WTC11 (cell line): ENCODE measurements at regions not wholly inside any gene's neighbourhood (a gene's known extent, or its start where the extent isn't known, plus 50 kb on each side); places are given as distances from the start of the nearest gene placed in this dataset.
"Not testable (repeated sequence)": the region's sequence is repeated elsewhere in the genome, so short reads cannot be mapped to it uniquely, and the experiment has no call there.

Experiments used
- ATAC-seq: fragments of 200-7000 bp; cut with Tn5 transposase; 2 replicates; pipeline ENCODE4 v1.10.0; 2021; ENCODE audit warnings: mild to moderate bottlenecking, moderate library complexity
- CTCF ChIA-PET: fragments of 300-600 bp; sonication (Branson Sonifier 250); formaldehyde crosslinking; loops from one replicate; lab custom pipeline; 2021; ENCODE audit warnings: antibody characterized with exemption; lab: Charles Lee
- POLR2A ChIA-PET: fragments of 350-600 bp; sonication (Branson Sonifier 250); formaldehyde crosslinking; loops from one replicate; lab custom pipeline; 2021; ENCODE audit warnings: antibody characterized with exemption; lab: Charles Lee
- DNase-seq: peaks from one replicate; pipeline ENCODE4 v3.0.0; 2021; ENCODE audit warnings: low spot score
- H3K27ac Mint-ChIP-seq: 2 replicates; pipeline ENCODE4 v1.8.0; 2021; ENCODE audit warnings: mixed read lengths
- H3K27me3 Mint-ChIP-seq: 2 replicates; pipeline ENCODE4 v1.8.0; 2021; ENCODE audit warnings: low read depth, mild to moderate bottlenecking, moderate library complexity, mixed read lengths
- H3K36me3 Mint-ChIP-seq: 2 replicates; pipeline ENCODE4 v1.8.0; 2021; ENCODE audit warnings: mixed read lengths
- H3K4me1 Mint-ChIP-seq: 2 replicates; pipeline ENCODE4 v1.8.0; 2022; ENCODE audit warnings: mixed read lengths
- H3K4me3 Mint-ChIP-seq: 2 replicates; pipeline ENCODE4 v1.8.0; 2021; ENCODE audit warnings: mild to moderate bottlenecking, moderate library complexity, mixed read lengths
- H3K9me3 Mint-ChIP-seq: 2 replicates; pipeline ENCODE4 v1.8.0; 2021; ENCODE audit warnings: mixed read lengths
- CREB1 ChIP-seq: sonication (generic); formaldehyde crosslinking; IDR thresholded peaks from 2 replicates; pipeline ENCODE4 v1.8.0; 2023; ENCODE audit warnings: mild to moderate bottlenecking, missing genetic modification reagents
- FOXK1 ChIP-seq: sonication (generic); formaldehyde crosslinking; IDR thresholded peaks from 2 replicates; pipeline ENCODE4 v1.8.0; 2022; ENCODE audit warnings: mild to moderate bottlenecking, moderate library complexity, missing genetic modification reagents
- GABPB1 ChIP-seq: sonication (generic); formaldehyde crosslinking; IDR thresholded peaks from 2 replicates; pipeline ENCODE4 v1.8.1; 2023; ENCODE audit warnings: mild to moderate bottlenecking, missing genetic modification reagents
- GTF2I ChIP-seq: fragments of 250-450 bp; sonication (Bioruptor Pico); conservative IDR thresholded peaks from 2 replicates; pipeline ENCODE4 v1.4.0; 2021; ENCODE audit warnings: mild to moderate bottlenecking
- HMGA2 ChIP-seq: fragments of 250-450 bp; sonication (Bioruptor Pico); IDR thresholded peaks from 2 replicates; pipeline ENCODE4 v1.4.0; 2021; ENCODE audit warnings: mild to moderate bottlenecking, moderate library complexity
- KAT7 ChIP-seq: sonication (generic); formaldehyde crosslinking; IDR thresholded peaks from 2 replicates; pipeline ENCODE4 v1.8.1; 2023; ENCODE audit warnings: missing genetic modification reagents, mild to moderate bottlenecking, borderline replicate concordance
- OVOL2 ChIP-seq: fragments of 250-450 bp; sonication (Bioruptor Pico); IDR thresholded peaks from 2 replicates; pipeline ENCODE4 v1.9.0; 2021; ENCODE audit warnings: mild to moderate bottlenecking, borderline replicate concordance
- STAT6 ChIP-seq: sonication (generic); formaldehyde crosslinking; conservative IDR thresholded peaks from 2 replicates; pipeline ENCODE4 v1.8.1; 2023; ENCODE audit warnings: mild to moderate bottlenecking, low read depth, missing genetic modification reagents, moderate library complexity
- ZBTB21 ChIP-seq: sonication (generic); formaldehyde crosslinking; IDR thresholded peaks from 2 replicates; pipeline ENCODE4 v1.8.1; 2023; ENCODE audit warnings: mild to moderate bottlenecking, missing genetic modification reagents, borderline replicate concordance
- ZNF138 ChIP-seq: sonication (generic); formaldehyde crosslinking; conservative IDR thresholded peaks from 2 replicates; pipeline ENCODE4 v1.8.1; 2022; ENCODE audit warnings: mild to moderate bottlenecking, moderate library complexity, missing genetic modification reagents
- ZNF232 ChIP-seq: sonication (generic); formaldehyde crosslinking; IDR thresholded peaks from 2 replicates; pipeline ENCODE4 v1.8.0; 2022; ENCODE audit warnings: mild to moderate bottlenecking, missing genetic modification reagents
- ZNF671 ChIP-seq: fragments of 250-450 bp; sonication (Bioruptor Pico); IDR thresholded peaks from 2 replicates; pipeline ENCODE4 v1.8.0; 2021; ENCODE audit warnings: mild to moderate bottlenecking
- TF ChIP-seq, protein P1 (sequence below): fragments of 250-450 bp; sonication (Bioruptor Pico); IDR thresholded peaks from 2 replicates; pipeline ENCODE4 v1.9.0; 2021; ENCODE audit warnings: mild to moderate bottlenecking
- TF ChIP-seq, protein P2 (sequence below): sonication (generic); formaldehyde crosslinking; IDR thresholded peaks from 2 replicates; pipeline ENCODE4 v1.8.1; 2023; ENCODE audit warnings: mild to moderate bottlenecking, missing genetic modification reagents
- TF ChIP-seq, protein P3 (sequence below): fragments of 250-450 bp; sonication (Bioruptor Pico); IDR thresholded peaks from 2 replicates; pipeline ENCODE4 v2.1.2; 2022; ENCODE audit warnings: mild to moderate bottlenecking, moderate library complexity
- TF ChIP-seq, protein P4 (sequence below): sonication (generic); formaldehyde crosslinking; IDR thresholded peaks from 2 replicates; pipeline ENCODE4 v1.8.1; 2022; ENCODE audit warnings: mild to moderate bottlenecking, moderate library complexity, missing genetic modification reagents
- TF ChIP-seq, protein P5 (sequence below): sonication (generic); formaldehyde crosslinking; IDR thresholded peaks from 2 replicates; pipeline ENCODE4 v1.8.0; 2022; ENCODE audit warnings: mild to moderate bottlenecking, missing genetic modification reagents
- TF ChIP-seq, protein P6 (sequence below): fragments of 250-450 bp; sonication (Bioruptor Pico); IDR thresholded peaks from 2 replicates; pipeline ENCODE4 v1.8.0; 2021; ENCODE audit warnings: mild to moderate bottlenecking

- DNase-seq = no peak
- no peak for TF ChIP-seq GABPB1
- no peak for TF ChIP-seq HMGA2 (CRISPR knock-in tag)
- no peak for TF ChIP-seq KAT7 (CRISPR knock-in tag)
- TF ChIP-seq STAT6 (CRISPR knock-in tag) = no peak
- no peak for TF ChIP-seq ZNF138 (CRISPR knock-in tag)
- TF ChIP-seq, protein P1, sequence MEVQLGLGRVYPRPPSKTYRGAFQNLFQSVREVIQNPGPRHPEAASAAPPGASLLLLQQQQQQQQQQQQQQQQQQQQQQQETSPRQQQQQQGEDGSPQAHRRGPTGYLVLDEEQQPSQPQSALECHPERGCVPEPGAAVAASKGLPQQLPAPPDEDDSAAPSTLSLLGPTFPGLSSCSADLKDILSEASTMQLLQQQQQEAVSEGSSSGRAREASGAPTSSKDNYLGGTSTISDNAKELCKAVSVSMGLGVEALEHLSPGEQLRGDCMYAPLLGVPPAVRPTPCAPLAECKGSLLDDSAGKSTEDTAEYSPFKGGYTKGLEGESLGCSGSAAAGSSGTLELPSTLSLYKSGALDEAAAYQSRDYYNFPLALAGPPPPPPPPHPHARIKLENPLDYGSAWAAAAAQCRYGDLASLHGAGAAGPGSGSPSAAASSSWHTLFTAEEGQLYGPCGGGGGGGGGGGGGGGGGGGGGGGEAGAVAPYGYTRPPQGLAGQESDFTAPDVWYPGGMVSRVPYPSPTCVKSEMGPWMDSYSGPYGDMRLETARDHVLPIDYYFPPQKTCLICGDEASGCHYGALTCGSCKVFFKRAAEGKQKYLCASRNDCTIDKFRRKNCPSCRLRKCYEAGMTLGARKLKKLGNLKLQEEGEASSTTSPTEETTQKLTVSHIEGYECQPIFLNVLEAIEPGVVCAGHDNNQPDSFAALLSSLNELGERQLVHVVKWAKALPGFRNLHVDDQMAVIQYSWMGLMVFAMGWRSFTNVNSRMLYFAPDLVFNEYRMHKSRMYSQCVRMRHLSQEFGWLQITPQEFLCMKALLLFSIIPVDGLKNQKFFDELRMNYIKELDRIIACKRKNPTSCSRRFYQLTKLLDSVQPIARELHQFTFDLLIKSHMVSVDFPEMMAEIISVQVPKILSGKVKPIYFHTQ (CRISPR knock-in tag) = no peak
- TF ChIP-seq CREB1 (CRISPR knock-in tag) = no peak
- TF ChIP-seq ZNF671 (CRISPR knock-in tag) = no peak
- TF ChIP-seq OVOL2 = no peak
- TF ChIP-seq, protein P2, sequence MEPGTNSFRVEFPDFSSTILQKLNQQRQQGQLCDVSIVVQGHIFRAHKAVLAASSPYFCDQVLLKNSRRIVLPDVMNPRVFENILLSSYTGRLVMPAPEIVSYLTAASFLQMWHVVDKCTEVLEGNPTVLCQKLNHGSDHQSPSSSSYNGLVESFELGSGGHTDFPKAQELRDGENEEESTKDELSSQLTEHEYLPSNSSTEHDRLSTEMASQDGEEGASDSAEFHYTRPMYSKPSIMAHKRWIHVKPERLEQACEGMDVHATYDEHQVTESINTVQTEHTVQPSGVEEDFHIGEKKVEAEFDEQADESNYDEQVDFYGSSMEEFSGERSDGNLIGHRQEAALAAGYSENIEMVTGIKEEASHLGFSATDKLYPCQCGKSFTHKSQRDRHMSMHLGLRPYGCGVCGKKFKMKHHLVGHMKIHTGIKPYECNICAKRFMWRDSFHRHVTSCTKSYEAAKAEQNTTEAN = no peak
- no peak for TF ChIP-seq ZNF232 (CRISPR knock-in tag)
- TF ChIP-seq, protein P3, sequence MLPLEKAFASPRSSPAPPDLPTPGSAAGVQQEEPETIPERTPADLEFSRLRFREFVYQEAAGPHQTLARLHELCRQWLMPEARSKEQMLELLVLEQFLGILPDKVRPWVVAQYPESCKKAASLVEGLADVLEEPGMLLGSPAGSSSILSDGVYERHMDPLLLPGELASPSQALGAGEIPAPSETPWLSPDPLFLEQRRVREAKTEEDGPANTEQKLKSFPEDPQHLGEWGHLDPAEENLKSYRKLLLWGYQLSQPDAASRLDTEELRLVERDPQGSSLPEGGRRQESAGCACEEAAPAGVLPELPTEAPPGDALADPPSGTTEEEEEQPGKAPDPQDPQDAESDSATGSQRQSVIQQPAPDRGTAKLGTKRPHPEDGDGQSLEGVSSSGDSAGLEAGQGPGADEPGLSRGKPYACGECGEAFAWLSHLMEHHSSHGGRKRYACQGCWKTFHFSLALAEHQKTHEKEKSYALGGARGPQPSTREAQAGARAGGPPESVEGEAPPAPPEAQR (CRISPR knock-in tag) = no peak
- TF ChIP-seq GTF2I (CRISPR knock-in tag) = no peak
- TF ChIP-seq FOXK1 (CRISPR knock-in tag) = no peak
- TF ChIP-seq, protein P4, sequence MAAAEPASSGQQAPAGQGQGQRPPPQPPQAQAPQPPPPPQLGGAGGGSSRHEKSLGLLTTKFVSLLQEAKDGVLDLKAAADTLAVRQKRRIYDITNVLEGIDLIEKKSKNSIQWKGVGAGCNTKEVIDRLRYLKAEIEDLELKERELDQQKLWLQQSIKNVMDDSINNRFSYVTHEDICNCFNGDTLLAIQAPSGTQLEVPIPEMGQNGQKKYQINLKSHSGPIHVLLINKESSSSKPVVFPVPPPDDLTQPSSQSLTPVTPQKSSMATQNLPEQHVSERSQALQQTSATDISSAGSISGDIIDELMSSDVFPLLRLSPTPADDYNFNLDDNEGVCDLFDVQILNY (CRISPR knock-in tag) = no peak
- TF ChIP-seq, protein P5, sequence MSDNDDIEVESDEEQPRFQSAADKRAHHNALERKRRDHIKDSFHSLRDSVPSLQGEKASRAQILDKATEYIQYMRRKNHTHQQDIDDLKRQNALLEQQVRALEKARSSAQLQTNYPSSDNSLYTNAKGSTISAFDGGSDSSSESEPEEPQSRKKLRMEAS = no peak
- TF ChIP-seq, protein P6, sequence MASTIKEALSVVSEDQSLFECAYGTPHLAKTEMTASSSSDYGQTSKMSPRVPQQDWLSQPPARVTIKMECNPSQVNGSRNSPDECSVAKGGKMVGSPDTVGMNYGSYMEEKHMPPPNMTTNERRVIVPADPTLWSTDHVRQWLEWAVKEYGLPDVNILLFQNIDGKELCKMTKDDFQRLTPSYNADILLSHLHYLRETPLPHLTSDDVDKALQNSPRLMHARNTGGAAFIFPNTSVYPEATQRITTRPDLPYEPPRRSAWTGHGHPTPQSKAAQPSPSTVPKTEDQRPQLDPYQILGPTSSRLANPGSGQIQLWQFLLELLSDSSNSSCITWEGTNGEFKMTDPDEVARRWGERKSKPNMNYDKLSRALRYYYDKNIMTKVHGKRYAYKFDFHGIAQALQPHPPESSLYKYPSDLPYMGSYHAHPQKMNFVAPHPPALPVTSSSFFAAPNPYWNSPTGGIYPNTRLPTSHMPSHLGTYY (CRISPR knock-in tag) = no peak
- TF ChIP-seq ZBTB21 = no peak
- Mint-ChIP-seq H3K9me3 (peaks cover 7% of the 10 kb centered on the region; the same call in 1 of the 2 replicates), H3K36me3 (no peaks in the 10 kb centered on the region), H3K27ac (no peak overlapping the region), H3K27me3 (no peaks in the 10 kb centered on the region), H3K4me3 (no peak overlapping the region), H3K4me1 (peaks cover 7% of the 10 kb centered on the region)
- ChIA-PET CTCF (no interaction called here), POLR2A (no interaction called here)
- no peak for ATAC-seq
These were observed 354.7 kb downstream of the OTUD1 start for GRCh38 chr10:23793577-23793976.

DNA sequence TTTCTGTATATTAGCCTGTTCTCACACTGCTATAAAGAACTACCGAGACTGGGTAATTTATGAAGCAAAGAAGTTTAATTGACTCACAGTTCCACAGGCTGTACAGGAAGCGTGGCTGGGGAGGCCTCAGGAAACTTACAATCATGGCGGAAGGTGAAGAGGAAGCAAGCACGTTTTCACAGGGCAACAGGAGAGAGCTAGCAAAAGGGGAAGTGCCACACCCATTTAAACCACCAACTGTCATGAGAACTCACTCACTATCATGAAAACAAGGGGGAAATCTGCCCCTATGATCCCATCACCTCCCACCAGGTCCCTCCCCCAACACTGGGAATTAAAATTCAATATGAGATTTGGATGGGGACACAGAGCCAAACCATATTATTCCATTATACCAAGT lies 358.6 kb downstream of the OTUD1 start:
- H3K27ac Mint-ChIP-seq, H3K4me1 Mint-ChIP-seq, H3K27me3 Mint-ChIP-seq, DNase-seq, ATAC-seq, CTCF ChIA-PET, H3K4me3 Mint-ChIP-seq, POLR2A ChIA-PET, H3K36me3 Mint-ChIP-seq: not testable (repeated sequence)
- peaks cover 18% of the 10 kb centered on the region for H3K9me3 Mint-ChIP-seq
